Right lobe of liver (tissue), 6 donors: ENCODE measurements at regions not wholly inside any gene's neighbourhood (a gene's known extent, or its start where the extent isn't known, plus 50 kb on each side); places are given as distances from the start of the nearest gene placed in this dataset.

ENCODE experiments used
- ATAC-seq, 4 donors: fragments of 200-7000 bp; cut with Tn5 transposase; one replicate each; pipeline ENCODE4 v1.9.1; 2020; ENCODE audit warnings: mild to moderate bottlenecking in 4 of 4, moderate library complexity in 4 of 4
- DNase-seq, 3 donors: peaks; one replicate each; pipeline ENCODE4 v3.0.0-alpha.2; 2020
- H3K27ac ChIP-seq, 3 donors: fragments of 200-600 bp; one replicate each; pipeline ENCODE4 v1.8.0; 2022
- H3K27me3 ChIP-seq, 2 donors: fragments of 200-600 bp; one replicate each; pipeline ENCODE4 v1.8.0; 2022
- H3K36me3 ChIP-seq, 4 donors: fragments of 200-600 bp; sonication (generic) in 1 of 4; one replicate each; pipeline versions ENCODE4 v1.5.1 to v1.8.0; 2017 to 2022; ENCODE audit warnings: control low read depth in 1 of 4
- H3K4me1 ChIP-seq, 4 donors: fragments of 200-600 bp; sonication (generic) in 1 of 4; one replicate each; pipeline versions ENCODE4 v1.5.1 to v1.8.0; 2017 to 2022; ENCODE audit warnings: control low read depth in 1 of 4
- H3K4me3 ChIP-seq, 3 donors: fragments of 200-600 bp; one replicate each; pipeline ENCODE4 v1.8.0; 2022
- H3K9me3 ChIP-seq, 4 donors: fragments of 200-600 bp; sonication (generic) in 1 of 4; one replicate each; pipeline versions ENCODE4 v1.5.1 to v1.8.0; 2017 to 2022; ENCODE audit warnings: control low read depth in 1 of 4
- CTCF ChIP-seq, 4 donors: fragments of 200-600 bp in 3 of 4; fragments of 450-650 bp in 1 of 4; IDR thresholded peaks; one replicate each; pipeline versions ENCODE4 v1.5.1 to v1.8.0; 2016 to 2022; ENCODE audit warnings: antibody characterized with exemption in 4 of 4, mild to moderate bottlenecking in 2 of 4
- POLR2A ChIP-seq: fragments of 450-650 bp; IDR thresholded peaks from one replicate; pipeline ENCODE4 v1.6.1; 2017; ENCODE audit warnings: antibody characterized with exemption, mild to moderate bottlenecking
- WGBS: methylation state at CpG from one replicate; pipeline ENCODE4 v1.1.6; 2018; ENCODE audit warnings: low coverage, low lambda C conversion rate; ENCODE audit not compliant: insufficient coverage; ENCODE audit errors: missing lambda C conversion rate; 5-methylcytosine and 5-hydroxymethylcytosine counted together
- intact Hi-C, 2 donors: fragments of 100-400 bp; cut with DNase I; formaldehyde crosslinking; loops; one replicate each; pipeline versions ENCODE4 v1.11.2 to v1.14.1; 2022
- donor health status: DM: no; HTN: yes; CAD: no.
- donor health status: DM: no; HTN: no; CAD: no.
- donor health status: DM: no; HTN: no; CAD: no.
- donor health status: DM: no; HTN: yes; CAD: no.
- donor health status: DM: no; HTN: yes; CAD: no.

GRCh38 chr11:76298255-76298654, 82.7 kb downstream of the THAP12 start:
- no peak overlapping the region for H3K4me3 ChIP-seq
- no CpG with 5 or more reads among the region's 7 CpGs for WGBS
- TF ChIP-seq CTCF (IDR thresholded peaks at IDR 0.05) (no peak), POLR2A (no peak)
- H3K27ac ChIP-seq = no peak overlapping the region
- H3K4me1 ChIP-seq = no peaks in the 10 kb centered on the region
- no peak for DNase-seq
- H3K27me3 ChIP-seq = no peaks in the 10 kb centered on the region
- intact Hi-C loops = no loop called here
- no peak for ATAC-seq
- no peaks in the 10 kb centered on the region for H3K9me3 ChIP-seq
- H3K36me3 ChIP-seq = no peaks in the 10 kb centered on the region

GRCh38 chr11:76296731-76297542, 84.0 kb downstream of the THAP12 start:
- DNase-seq (no peak), ATAC-seq (no peak)
- no peak for TF ChIP-seq POLR2A
- TF ChIP-seq CTCF (IDR thresholded peaks at IDR 0.05) = no peak
- H3K9me3 ChIP-seq = no peaks in the 10 kb centered on the region
- intact Hi-C loops = no loop called here
- no peak overlapping the region for H3K27ac ChIP-seq
- 100% methylated on average over 3 of the region's 12 CpGs for WGBS
- no peak overlapping the region for H3K4me3 ChIP-seq
- H3K27me3 ChIP-seq = no peaks in the 10 kb centered on the region
- H3K36me3 ChIP-seq = no peaks in the 10 kb centered on the region
- H3K4me1 ChIP-seq = no peaks in the 10 kb centered on the region

DNA sequence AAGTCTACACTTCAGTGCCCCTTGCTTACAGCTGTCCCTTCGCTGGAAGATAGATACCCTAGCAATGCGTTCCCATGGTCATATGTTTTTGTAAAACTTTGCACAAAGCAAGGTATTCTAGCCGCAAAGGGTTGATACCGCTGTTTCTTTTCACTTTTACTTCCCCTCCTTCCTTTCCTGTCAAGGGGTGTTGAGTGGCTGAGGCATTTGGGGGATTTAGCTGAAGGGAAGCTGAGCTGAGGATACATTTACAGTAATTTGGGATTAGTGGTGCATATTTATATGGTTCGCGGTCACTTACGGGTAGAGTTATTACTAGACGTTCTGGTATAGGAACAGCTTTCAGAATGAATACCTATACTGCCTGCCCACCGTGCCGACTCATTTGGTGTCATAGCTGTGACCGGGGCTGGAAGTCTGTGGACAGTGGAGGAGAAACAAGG, 86.9 kb upstream of the WNT11 start:
- H3K36me3 ChIP-seq = no peaks in the 10 kb centered on the region
- 61% methylated on average over 10 of the region's 11 CpGs for WGBS
- intact Hi-C loops = no loop called here
- ATAC-seq (no peak), DNase-seq (no peak)
- H3K4me3 ChIP-seq = no peak overlapping the region
- no peaks in the 10 kb centered on the region for H3K9me3 ChIP-seq
- no peaks in the 10 kb centered on the region for H3K4me1 ChIP-seq
- H3K27me3 ChIP-seq = no peaks in the 10 kb centered on the region
- TF ChIP-seq POLR2A = no peak
- TF ChIP-seq CTCF (IDR thresholded peaks at IDR 0.05) = no peak
- no peak overlapping the region for H3K27ac ChIP-seq

DNA sequence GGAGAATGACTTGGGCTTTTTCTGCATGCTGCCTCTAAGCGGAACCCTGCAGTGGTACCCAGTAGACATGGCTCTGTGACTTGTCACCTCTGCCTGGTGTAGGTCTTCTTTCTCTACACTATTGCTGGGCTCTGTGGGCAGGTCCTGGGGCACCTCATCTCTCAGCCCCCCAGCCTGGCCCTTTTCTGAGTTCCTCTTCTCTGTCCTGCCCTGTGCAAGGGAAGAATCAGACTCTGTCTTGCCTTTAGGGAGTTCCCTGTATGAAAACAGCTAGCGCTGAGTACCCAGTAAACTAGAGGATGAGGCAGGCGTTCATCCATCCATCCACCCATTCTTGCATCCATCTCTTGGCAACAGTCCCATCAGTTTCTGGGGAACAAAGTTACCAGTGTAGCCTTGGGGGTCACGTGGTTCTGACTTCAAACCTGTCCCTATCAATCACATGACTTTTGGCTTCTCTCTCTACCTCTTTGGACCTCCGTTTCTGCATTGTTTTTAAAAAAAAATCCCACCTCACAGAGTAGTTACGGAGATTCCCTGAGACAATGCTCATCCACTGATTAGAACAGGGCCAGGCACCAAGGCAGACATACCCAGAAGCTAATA, 86.4 kb upstream of the WNT11 start:
- Histone ChIP-seq H3K27ac (no peak overlapping the region), H3K27me3 (no peaks in the 10 kb centered on the region)
- DNase-seq = no peak

More for the DNA sequence above, 86.4 kb upstream of the WNT11 start:
- H3K4me3 ChIP-seq = no peak overlapping the region
- WGBS = 74% methylated on average over 5 of the region's 6 CpGs
- no peak for ATAC-seq
- intact Hi-C loops = no loop called here
- no peaks in the 10 kb centered on the region for H3K9me3 ChIP-seq
- H3K36me3 ChIP-seq = no peaks in the 10 kb centered on the region
- no peaks in the 10 kb centered on the region for H3K4me1 ChIP-seq
- no peak for TF ChIP-seq CTCF (IDR thresholded peaks at IDR 0.05)
- TF ChIP-seq POLR2A = no peak
